Activated gamma-delta T cell treated with anti-CD3 and anti-CD28 coated beads, Interleukin-2, amount 50 U/mL, for 16 hours (primary cell): ENCODE measurements at regions not wholly inside any gene's neighbourhood (a gene's known extent, or its start where the extent isn't known, plus 50 kb on each side); places are given as distances from the start of the nearest gene placed in this dataset.

ENCODE experiments used
- DNase-seq: peaks from one replicate; pipeline ENCODE4 v3.0.0-alpha.2; 2020; ENCODE audit warnings: low read depth

DNA sequence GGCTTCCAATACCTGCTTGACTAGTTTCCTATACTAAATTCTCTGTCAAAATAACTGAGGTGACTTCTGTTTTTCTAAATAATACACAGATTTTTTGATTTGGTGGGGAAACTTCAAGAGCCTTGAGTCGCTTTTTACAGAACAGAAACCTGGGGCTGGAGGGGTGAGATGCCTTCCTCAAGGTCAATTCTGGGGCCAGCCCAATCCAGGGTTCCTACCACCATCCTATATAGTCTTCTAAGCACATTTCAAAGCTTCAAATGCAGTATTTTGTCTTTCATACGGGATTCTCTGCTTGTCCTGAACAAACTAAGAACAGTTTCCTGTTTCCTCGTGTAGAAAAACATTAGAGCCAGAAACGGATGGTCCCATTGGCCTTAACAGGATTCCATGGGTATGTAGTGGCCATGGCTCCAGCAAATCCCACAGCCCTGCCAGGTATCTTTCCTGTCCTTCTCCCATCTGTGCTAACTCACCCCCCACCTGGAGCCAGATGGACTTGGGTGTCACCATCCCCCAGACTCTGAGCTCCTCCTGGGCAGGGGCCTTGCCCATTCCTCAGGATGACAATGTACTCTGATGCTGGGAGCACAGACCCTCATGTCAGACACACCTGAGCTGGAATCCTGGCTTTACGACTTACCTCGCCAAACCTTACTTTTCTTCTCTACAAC lies 146.9 kb downstream of the KLF13 start:
- DNase-seq, result no peak

DNA sequence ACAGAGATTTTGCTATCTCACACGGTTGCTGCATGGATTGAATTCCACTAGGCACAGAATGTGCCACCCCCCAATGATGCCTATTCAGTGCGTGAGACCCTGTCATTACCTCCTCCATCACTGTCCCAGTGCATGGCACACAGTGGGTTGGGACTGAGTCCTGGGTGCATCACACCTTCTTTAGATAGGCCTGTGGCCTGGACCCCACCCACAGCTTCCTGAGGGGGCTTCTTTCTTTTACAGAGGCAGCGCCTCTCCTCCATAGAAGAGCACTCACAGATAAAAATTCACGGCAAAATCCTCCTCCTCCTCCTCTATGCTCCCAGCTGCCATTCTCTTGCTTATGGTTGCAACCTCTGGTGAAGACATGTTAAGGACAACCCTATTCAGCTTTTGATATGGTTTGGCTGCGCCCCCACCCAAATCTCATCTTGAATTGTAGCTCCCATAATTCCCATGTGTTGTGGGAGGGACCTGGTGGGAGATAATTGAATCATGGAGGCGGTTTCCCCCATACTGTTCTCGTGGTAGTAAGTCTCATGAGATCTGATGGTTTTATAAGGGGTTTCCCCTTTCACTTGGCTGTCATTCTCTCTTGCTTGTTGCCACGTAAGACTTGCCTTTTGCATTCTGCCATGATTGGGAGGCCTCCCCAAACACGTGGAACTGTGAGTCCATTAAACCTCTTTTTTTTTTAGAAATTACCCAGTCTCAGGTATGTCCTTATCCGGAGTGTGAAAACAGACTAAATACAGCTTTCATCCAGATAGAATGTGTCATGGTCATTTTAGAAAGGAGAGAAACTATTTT lies 147.6 kb downstream of the KLF13 start:
- DNase-seq, result no peak

DNA sequence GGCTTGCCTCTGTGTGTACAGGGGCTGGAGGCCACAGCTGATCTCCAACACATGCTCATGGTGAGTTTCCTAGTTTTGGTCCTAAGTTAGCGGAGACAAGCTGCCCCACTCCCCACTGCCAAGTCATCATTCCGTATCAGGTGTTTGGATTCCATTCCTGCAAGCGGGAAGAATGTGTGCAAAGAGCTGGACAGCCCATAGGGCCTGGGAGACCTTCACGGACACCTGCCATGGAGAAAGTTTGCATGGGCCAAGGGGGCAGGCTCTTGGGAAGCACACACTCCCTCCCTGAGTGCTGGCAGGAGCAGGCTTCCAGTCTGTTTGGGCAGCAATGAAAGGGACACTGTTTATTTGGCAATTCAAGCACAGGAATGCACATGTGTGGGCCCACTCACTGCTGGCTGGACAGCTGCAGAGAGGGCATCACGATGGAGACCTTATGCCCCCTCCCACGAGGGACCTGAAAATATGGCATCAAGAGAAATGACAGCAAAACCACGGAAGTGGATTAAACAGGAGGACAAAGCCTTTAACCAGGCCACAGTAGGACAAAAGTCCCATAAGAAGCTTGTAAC lies 149.7 kb downstream of the KLF13 start:
- no peak for DNase-seq

DNA sequence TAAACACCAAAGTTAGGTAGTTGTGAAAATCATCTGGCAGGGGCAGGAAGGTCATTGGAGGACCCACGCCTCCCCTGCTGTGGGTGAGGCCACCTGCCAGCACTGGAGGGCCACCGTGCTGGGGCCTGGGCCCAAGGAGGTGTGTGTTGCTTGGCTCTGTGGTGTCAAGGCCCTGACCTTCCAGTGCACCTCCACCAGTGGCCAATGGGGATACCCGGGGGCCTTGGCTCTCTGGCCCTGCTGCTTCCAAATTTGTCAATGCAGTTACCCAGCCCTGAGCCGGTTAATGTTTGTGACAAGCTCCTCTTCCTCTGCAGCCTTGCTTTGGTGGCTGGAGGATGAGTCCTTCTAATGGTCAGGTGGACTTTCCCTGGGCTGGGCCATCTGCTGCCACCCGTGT lies 150.2 kb downstream of the KLF13 start:
- DNase-seq, result no peak

DNA sequence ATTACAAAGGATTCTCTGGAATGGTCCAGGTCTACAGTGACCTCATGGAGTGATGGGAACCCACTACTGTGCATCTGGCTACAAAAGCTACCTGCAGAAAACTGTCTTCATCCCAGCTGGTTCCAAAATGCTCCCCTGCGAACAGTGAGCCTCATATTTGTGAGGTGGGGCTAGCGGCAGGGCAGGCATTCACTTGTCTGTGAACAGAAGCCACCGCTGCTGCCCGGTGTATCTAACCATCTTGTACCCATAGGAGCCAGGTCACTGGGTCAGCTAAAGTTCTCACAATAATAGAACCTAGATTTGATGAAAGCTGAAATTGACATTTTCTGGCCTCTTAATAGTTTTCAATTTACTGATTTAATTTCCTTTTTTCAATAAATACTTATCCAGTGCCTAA lies 150.7 kb downstream of the KLF13 start:
- DNase-seq, result no peak

DNA sequence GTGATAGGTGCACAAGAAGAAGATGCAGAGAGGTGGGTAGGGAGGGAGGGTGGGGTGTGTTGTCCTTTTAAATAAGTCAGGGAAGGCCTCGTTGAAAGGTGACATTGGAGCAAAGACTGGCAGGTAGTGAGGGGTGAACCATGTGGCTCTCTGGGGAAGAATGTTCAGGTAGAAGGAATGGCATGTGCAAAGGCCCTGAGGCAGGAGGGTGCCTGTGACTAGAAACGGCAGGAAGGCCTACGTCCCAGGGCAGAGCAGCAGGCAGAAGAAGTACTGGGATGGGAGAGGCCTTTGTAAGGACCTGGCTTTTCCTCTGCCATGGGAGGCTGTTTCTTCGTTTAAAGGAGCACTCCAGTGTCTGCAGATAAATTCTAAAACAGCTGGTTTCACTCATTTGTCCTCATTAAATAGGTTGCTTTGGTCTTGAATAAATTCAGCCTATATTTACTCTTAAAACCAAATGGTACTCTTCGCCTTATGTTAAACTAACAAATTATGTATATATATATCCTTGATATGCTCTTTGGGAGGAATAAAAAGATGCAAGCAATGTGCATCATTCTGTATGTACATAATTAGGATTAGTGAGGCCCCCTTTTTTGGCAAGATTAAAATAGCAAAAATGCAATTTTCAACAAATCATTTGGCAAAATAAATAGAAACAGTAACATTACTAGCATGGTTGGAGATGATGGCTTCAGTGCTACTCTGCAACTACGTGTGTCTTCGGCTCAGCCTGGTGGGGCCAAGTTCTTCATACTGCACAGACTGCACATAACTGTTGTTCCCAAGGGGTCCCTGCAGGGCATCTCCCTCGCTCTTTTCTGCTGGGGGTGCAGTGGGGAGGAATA lies 151.4 kb downstream of the KLF13 start:
- DNase-seq, result no peak

DNA sequence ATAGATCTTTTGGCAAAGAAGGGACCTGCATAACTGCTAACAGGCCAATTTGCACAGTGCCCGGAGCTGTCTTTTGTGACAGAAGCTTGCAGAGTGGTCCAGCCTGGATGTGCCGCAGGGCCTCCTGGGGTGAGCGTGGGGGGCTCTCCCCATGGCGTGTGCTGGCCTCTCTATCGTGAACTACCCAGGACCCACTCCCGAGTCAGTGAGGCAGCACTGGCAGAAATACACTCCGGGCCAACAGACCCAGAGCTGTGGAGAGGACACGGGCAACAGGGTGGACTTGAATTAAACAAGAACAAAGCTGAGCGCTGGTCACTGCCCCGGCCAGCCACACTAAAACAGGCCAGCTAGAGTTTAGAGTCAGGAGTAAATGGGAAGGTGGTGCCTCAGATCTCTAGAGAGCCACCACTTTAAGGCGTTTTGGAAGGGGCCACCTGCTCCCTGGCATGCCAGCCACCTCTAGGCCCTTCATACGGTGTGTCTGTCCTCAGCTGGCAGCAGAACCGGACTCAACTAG lies 152.1 kb downstream of the KLF13 start:
- no peak for DNase-seq

DNA sequence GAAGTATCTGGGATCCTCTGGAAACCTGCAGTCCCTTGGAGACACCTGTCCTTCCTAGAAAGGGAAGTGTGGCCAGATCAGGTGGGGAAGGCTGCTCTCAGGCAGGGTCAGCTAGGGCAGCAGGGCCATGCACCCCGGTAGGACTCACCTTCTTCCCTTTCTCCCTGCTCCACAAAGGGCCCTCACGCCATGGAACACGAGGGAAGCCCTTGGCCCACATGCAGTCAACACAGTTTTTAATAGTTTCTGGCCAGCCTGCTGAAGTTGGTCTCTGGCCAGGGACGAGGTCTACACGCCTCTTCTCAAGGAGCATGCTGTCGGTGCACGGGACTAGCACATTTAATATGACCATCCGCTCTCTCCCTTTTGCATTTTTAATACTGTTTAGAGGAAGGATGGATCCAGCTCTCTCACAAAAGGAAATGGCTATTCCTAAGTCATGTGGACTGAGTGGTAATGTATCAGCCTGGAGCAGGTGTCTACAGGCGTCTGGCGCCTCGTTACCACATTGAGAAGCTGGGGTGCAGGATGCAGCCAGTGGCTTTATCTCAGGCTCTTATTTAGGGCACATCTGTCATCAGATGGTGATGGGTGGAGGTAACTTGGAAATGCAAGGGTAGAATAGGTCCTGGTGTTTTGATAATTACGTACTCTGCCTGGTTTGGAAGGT lies 153.9 kb downstream of the KLF13 start:
- DNase-seq, result no peak

DNA sequence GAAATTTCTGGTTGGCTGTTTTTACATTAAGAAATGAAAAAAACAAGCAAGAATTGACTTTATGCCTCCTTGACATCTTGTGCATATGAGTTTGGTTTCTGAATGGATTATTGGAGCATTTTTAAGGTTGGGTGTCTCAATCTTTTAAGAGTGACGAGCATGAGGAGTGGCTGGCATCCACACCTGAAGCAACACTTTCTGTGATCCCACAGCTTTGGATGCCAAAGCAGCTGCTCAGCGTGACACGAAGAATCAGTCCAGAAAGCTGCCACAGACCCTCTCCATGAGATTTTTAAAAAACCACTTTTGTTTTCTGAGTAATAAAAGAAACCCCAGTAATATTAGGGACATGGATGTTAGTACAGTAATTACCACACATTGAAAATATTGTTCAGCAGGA lies 154.5 kb downstream of the KLF13 start:
- DNase-seq, result no peak

DNA sequence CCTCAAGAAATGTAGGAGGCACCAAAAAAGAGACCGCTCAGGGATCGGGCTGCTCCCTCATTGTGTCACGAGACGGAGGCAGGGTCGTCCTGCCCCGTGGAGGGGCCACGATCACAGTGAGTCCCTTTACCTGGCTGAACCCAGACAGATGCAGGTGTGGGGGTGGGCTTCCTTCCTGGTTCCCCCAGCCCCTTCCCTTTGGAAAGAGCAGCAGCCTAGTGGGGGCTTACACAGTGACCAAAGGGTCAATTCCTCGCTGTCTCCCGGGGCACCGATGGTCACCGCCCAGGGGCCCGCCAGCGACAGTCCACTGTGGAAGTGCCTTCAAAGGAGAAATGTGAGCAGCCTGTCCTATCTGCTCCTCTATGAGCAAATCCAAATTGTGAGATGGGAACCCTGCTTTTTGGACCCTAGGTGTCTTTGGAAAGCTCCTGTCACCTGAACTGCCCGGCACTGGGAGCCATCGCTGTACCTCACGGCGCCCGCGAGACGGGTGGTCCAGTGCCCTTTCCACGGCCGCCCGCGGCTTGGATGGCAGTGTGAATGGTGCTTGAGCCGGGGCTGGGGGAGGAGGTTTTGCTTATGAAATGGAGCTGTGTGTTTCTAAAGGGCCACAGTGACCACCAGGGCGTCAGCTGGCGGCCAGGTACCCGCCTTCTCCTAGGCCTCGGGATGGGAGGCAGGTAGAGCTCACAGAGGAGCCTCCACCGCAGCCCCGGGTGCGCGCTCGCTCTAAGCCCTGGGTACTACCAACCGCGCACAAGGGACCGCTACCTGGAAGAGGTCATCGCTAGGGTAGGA lies 155.7 kb downstream of the KLF13 start:
- DNase-seq, result no peak

DNA sequence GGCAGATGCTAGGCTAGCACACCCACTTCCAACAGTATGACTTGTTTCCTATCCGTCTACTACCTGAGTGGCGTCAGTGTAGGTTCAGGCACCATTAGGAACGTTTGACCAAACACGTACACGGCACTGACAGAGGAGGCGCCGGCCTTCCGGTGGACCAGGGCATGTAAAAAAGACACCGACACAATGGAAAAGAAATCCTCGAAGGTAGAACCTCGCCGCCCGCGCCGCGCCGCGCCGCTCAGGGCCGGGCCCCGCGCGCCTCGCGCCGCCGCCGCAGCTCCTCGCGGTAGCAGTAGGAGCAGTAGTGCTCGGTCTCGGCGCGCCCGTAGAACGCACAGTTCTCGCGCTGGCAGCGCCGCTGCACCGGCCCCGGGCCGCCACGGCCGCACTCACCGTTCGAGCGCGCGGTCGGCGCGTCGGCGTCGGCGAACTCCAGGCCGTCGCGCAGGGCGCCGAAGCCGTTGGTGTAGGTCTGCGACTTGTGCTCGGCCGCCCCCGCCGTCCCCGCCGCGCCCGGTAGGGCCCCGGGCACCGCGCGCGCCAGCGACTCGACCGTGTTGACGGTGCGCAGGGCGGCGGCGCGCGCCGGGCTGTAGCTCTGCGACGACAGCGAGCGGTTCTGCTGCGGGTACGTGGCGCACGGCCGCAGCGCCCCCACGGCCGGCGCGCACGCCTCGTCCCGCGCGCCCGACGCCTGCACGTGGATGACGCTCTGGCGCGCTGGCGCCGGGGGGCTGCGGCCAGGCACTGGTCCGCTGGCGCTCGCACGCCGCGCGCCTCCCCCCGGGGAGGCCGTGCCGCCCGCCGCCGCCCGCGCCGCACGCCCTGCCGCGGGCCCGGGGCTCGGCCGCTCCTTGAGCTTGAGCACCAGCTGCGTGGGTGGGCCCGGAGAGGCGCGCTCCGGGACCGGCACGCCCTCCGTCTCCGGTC lies 156.7 kb downstream of the KLF13 start:
- DNase-seq, result no peak

DNA sequence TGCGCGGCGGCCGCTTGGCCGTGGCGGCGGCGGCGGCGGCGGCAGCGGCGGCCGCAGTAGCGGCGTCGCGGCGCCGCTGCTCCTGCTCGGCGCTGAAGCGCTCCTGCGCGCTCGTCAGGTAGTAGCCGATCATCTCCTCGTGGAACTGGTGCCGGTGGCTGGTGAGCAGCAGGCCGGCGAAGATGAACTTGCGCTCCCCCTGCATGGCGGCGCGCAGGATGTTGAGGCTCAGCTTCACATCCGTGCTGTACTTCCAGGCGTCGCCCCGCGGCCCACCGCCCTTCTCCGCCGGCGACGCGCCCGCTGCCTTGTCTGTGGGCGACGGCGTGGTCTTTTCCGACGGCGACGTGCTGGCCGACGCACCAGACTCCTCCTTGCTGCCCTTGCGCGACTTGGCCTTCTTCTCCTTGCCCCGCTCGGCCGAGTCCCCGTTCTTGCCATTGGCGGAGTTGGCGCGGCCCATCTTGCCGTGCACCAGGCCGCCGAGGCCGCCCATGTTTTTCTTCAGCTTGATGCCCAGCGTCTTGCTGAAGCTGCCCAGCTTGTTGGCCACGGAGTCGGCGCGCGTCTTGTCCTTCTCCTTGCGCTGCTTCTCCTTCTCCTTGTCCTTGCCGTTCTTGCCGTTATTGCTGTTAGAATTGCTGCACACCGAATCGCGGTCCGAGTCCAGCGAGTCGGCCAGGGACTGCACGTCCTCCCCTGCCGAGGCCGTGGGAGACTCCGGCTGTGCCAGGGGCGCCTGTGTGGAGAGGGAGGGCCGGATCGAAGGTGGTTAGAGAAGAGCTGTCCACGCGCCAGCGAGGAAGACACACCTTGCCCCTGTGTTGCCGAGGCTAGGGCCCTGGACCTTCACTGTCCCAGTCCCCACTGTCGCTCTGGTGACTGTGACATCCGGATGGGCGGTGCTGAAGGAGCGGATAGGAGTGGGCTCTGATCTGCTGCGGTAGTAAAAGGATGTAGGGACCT lies 157.6 kb downstream of the KLF13 start:
- DNase-seq, result peak; percentile 23

DNA sequence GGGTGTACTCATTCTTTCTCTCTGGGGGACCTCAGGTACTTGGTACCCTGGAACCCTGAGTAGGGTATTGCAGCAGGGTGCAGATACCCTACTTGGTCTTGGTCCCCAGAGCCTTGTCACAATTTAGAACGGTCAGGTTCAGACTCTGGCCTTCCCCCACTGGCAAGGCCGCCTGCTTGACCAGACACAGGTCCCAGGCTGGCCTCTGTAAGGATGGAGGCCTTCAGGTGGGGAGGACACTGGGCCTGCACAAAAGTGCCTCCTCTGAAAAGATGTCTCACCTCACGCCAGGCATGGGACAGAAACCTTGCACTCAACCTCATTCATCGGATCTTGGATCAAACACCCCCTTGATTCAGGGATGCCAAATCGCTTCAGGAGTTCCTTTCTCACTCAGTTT lies 158.4 kb downstream of the KLF13 start:
- DNase-seq, result no peak

DNA sequence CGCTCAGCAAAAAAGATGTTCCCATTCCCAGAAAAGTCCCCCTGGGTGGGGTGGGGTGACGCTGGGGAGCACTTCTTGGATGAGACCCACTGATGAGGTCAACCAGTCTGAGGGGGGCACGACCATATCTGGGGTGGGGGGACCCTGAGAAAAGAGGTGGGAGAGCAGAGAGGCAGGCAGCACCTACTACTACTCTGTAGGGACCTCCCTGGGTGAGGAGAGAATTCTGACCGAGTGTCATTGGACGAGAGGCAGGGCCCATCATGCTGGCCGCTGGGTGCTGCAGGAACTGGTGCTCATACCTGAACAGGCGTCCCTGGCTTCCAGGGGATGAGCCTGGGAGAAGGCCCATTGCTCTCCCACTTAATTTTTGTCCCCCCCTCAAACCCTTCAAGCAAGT lies 158.8 kb downstream of the KLF13 start:
- no peak for DNase-seq

DNA sequence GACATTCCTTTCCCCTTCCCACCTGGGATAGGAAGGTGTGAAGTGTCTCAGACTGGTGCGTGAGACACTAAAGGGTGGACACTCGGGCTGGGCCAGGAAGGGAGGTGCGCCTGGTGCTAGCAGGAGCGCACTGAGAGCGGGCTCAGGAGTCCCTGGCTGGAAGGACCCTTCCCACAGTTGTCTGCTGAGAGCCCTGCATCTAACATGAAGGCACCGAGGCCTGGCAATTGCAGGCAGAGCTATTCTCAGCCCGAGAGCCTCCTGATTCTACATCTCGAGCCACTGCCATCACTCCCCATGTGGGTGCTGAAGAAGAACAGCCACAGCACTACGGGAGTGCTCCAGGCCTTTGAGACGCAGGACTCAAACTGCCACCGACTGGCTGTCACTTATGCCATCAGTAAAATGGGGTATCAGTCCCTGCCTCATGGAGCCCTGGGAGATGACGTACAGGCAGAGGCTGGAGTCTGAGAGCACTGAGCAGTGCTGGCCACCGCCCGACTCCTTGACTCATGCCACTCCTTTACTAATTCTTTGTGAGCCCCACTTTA lies 159.4 kb downstream of the KLF13 start:
- DNase-seq, result no peak

DNA sequence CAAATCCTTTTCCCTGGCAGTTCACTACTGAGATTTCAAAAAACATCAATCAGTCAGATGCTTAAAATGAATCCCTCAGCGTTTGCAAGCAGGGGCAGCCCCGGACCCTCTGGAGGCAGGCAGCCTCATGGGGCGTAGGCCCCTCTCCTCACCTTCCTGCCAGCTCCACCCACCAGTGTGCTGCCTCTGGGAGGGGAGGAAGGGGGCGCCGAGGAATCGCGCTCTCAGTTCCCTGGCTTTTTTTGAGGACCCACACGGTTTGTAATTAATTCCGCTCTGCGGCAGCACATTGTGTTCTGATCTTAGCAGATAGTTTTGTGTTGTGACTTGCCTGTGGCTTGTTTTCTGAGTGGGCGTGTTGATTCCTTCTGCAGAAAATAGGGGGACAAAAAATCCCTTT lies 159.9 kb downstream of the KLF13 start:
- no peak for DNase-seq

DNA sequence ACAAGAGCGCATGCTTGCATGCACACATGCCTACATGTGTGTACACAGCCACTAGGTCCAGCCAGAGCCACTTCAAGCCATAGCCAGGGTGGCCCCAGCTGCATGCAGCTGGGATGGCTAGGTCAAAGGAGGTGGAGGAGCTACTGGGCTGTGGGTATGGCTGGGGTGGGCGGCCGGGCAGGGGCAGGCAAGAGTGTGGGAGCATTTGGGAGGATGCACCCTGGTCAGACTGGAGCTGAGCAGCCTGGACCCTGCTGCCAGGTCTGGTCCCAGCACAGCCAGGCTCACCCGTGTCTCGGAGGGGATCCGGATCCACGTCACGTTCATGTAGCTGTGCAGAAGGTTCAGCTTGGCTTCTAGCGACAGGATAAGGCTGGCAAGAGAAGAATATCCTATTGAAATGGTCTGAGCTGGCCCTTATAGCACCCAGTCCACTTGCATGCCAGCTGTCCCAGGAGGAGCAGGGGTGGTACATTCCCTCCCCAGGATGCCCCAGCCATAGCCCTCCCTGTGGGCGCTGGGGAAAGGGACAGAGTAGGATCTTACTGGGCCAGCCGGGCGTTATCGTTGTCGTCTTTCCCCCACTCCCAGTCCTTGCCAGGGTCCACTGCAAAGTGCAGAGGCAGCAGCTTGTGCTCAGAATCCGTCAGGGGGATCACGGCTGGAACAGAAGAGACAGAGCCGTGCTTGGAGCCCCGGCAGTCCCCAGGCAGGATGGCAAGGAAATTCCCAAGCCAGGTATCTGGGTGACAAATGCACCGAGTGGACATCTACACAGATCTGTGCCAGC lies 160.5 kb downstream of the KLF13 start:
- DNase-seq, result no peak
